ENCODE measurements at regions not wholly inside any gene's neighbourhood (a gene's known extent, or its start where the extent isn't known, plus 50 kb on each side); places are given as distances from the start of the nearest gene placed in this dataset.

- TF ChIP-seq EP300 (conservative IDR thresholded peaks at IDR 0.05; ENCODE audit: poor library complexity, severe bottlenecking) (no peak), CTCF (IDR thresholded peaks at IDR 0.05; ENCODE audit: poor library complexity, severe bottlenecking) (no peak), REST (IDR thresholded peaks at IDR 0.05; ENCODE audit: borderline replicate concordance) (no peak), SMC3 (conservative IDR thresholded peaks at IDR 0.05; ENCODE audit: poor library complexity) (no peak), EZH2 (IDR thresholded peaks at IDR 0.05; ENCODE audit: borderline replicate concordance, insufficient read depth, low read length, poor library complexity, severe bottlenecking) (no peak), MXI1 (conservative IDR thresholded peaks at IDR 0.05; ENCODE audit: poor library complexity, severe bottlenecking) (no peak)
Observed at GRCh38 chr5:32843531-32843895, 132.4 kb downstream of the NPR3 start.

Data from neural cell (in vitro differentiated cells).